Astrocyte (in vitro differentiated cells and primary cell): ENCODE measurements at regions not wholly inside any gene's neighbourhood (a gene's known extent, or its start where the extent isn't known, plus 50 kb on each side); places are given as distances from the start of the nearest gene placed in this dataset.

Source experiments
- EZH2 ChIP-seq: IDR thresholded peaks from 2 replicates; pipeline ENCODE4 v1.6.1; 2012; ENCODE audit warnings: mild to moderate bottlenecking, low read length, inconsistent platforms; ENCODE audit not compliant: insufficient read depth
- TF ChIP-seq, protein P1 (sequence below): IDR thresholded peaks from 2 replicates; pipeline ENCODE4 v1.5.1; 2011; ENCODE audit warnings: low read depth, mild to moderate bottlenecking, inconsistent platforms, low read length, moderate library complexity; ENCODE audit not compliant: insufficient read depth

DNA sequence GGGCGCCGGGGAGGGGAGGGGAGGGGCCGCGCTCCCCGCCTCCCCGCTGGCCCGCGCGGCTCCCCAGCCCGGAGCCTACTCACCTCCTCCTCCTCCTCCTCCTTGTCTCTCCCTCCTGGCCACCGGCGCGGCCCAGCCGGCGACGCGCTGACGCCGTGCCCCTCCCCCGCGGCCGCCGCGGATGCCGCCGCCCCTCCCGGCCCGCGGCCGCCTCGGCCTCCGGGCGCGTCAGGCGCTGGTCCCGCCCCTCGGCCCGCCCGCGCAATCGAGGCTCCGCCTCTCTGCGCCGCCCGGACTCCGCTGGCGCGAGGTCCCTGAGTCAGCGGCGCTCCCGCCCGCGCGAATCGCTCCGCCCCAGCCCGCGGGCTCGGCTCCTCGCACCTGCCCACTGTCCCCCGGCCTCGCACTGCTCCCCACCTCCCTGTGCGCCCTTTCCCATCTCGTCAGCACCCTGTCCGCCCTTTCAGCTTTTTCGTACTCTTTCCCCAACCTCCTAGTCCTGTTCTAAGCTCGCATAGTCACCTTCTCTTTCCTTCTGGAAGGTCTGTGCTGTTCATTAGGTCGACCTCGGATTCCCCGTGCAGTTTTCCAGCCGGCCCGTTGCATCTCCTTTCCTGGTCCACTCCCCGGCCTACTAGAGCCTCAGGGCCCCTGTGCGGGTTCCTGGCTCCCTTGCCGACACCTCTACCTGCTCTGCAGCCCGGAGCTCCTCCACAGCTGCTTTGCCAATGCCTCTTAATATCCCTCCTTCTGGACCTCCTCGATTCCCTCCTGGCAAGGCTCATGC lies 187.4 kb downstream of the ZEB2 start:
- TF ChIP-seq, protein P1, sequence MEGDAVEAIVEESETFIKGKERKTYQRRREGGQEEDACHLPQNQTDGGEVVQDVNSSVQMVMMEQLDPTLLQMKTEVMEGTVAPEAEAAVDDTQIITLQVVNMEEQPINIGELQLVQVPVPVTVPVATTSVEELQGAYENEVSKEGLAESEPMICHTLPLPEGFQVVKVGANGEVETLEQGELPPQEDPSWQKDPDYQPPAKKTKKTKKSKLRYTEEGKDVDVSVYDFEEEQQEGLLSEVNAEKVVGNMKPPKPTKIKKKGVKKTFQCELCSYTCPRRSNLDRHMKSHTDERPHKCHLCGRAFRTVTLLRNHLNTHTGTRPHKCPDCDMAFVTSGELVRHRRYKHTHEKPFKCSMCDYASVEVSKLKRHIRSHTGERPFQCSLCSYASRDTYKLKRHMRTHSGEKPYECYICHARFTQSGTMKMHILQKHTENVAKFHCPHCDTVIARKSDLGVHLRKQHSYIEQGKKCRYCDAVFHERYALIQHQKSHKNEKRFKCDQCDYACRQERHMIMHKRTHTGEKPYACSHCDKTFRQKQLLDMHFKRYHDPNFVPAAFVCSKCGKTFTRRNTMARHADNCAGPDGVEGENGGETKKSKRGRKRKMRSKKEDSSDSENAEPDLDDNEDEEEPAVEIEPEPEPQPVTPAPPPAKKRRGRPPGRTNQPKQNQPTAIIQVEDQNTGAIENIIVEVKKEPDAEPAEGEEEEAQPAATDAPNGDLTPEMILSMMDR, result no peak
- no peak for TF ChIP-seq EZH2
